Ovary (tissue), 7 donors: ENCODE measurements at regions not wholly inside any gene's neighbourhood (a gene's known extent, or its start where the extent isn't known, plus 50 kb on each side); places are given as distances from the start of the nearest gene placed in this dataset.
"Not testable (repeated sequence)": the region's sequence is repeated elsewhere in the genome, so short reads cannot be mapped to it uniquely, and the experiment has no call there.

ENCODE experiments used
- DNase-seq, 5 donors: peaks; one replicate each; pipeline ENCODE4 v3.0.0-alpha.2; 2019 to 2020
- H3K27ac ChIP-seq, 2 donors: fragments of 200-600 bp; one replicate each; pipeline versions ENCODE4 v1.5.1 to v1.8.0; 2019 to 2022
- H3K27me3 ChIP-seq: fragments of 200-600 bp; one replicate; pipeline ENCODE4 v1.8.0; 2022
- H3K36me3 ChIP-seq: fragments of 200-600 bp; sonication (generic); one replicate; pipeline ENCODE4 v1.5.1; 2019
- H3K4me1 ChIP-seq: one replicate; pipeline ENCODE4 v1.8.1; 2013; ENCODE audit warnings: mild to moderate bottlenecking, moderate library complexity; ENCODE audit not compliant: insufficient read depth
- H3K4me3 ChIP-seq: fragments of 200-600 bp; sonication (generic); one replicate; pipeline ENCODE4 v1.5.1; 2017
- H3K9me3 ChIP-seq, 2 donors: fragments of 200-600 bp in 1 of 2; sonication (generic) in 1 of 2; one replicate each; pipeline versions ENCODE4 v1.5.1 to v1.8.1; 2013 to 2019; ENCODE audit warnings: mild to moderate bottlenecking in 1 of 2, moderate library complexity in 1 of 2
- CTCF ChIP-seq, 3 donors: fragments of 450-650 bp in 2 of 3; fragments of 200-600 bp in 1 of 3; IDR thresholded peaks; one replicate each; pipeline versions ENCODE4 v1.5.1 to v1.8.0; 2016 to 2022; ENCODE audit warnings: antibody characterized with exemption in 3 of 3, mild to moderate bottlenecking in 1 of 3
- EP300 ChIP-seq: sonication (generic); formaldehyde crosslinking; IDR thresholded peaks from one replicate; pipeline ENCODE4 v1.6.1; 2017; ENCODE audit warnings: antibody characterized with exemption
- POLR2A ChIP-seq: fragments of 450-650 bp; IDR thresholded peaks from one replicate; pipeline ENCODE4 v1.6.1; 2017; ENCODE audit warnings: antibody characterized with exemption, mild to moderate bottlenecking, moderate library complexity
- WGBS, 3 donors: extraction: QIAGEN DNeasy Blood & Tissue Kit in 1 of 3; methylation state at CpG; one replicate each; pipeline versions ENCODE4 v1.1.5 to v1.1.7; 2013 to 2017; 5-methylcytosine and 5-hydroxymethylcytosine counted together
- intact Hi-C, 4 donors: fragments of 100-400 bp; cut with DNase I; formaldehyde crosslinking; loops; one replicate each; pipeline versions ENCODE4 v1.11.0 to v1.15.1; 2022 to 2023
- donor health status: DM: no; HTN: no; CAD: no; lungs with moderate emphysema.
- donor health status: DM: no; HTN: no; CAD: no.
- donor health status: Bipolar disorder and iron deficiency.
- donor health status: DM: no; HTN: no; CAD: no.
- donor health status: DM: yes; HTN: yes; CAD: no.

GRCh38 chr9:20236676-20237075, 385.6 kb downstream of the MLLT3 start:
- no peaks in the 10 kb centered on the region for H3K9me3 ChIP-seq
- 87 to 90% (median 90%) methylated on average over 4 of the region's 4 CpGs for WGBS, 3 donors
- TF ChIP-seq EP300 (no peak), CTCF (IDR thresholded peaks at IDR 0.05) (no peak), POLR2A (no peak)
- H3K4me3 ChIP-seq: no peak overlapping the region
- no peaks in the 10 kb centered on the region for H3K36me3 ChIP-seq
- H3K27me3 ChIP-seq: no peaks in the 10 kb centered on the region
- no peaks in the 10 kb centered on the region for H3K4me1 ChIP-seq
- no peak for DNase-seq
- no peak overlapping the region for H3K27ac ChIP-seq
- intact Hi-C loops: no loop called here

- H3K4me1 ChIP-seq, H3K36me3 ChIP-seq, intact Hi-C loops, H3K4me3 ChIP-seq, H3K27ac ChIP-seq, H3K27me3 ChIP-seq, DNase-seq, H3K9me3 ChIP-seq: not testable (repeated sequence)
- 95% methylated on average over 11 of the region's 11 CpGs for WGBS, 3 donors
These were observed 387.1 kb downstream of the MLLT3 start for GRCh38 chr9:20235206-20235605.

GRCh38 chr9:20228096-20228495, 394.2 kb downstream of the MLLT3 start:
- intact Hi-C loops: no loop called here
- no peaks in the 10 kb centered on the region for H3K9me3 ChIP-seq
- TF ChIP-seq EP300 (no peak), POLR2A (no peak), CTCF (IDR thresholded peaks at IDR 0.05) (no peak)
- H3K27me3 ChIP-seq: no peaks in the 10 kb centered on the region
- no peaks in the 10 kb centered on the region for H3K36me3 ChIP-seq
- WGBS, 3 donors: 41 to 46% (median 41%) methylated on average over 2 of the region's 2 CpGs
- peak in 1 of 5 donors; percentile 32 for DNase-seq
- H3K4me1 ChIP-seq: peaks cover 9% of the 10 kb centered on the region
- H3K27ac ChIP-seq: peak overlapping the region in 1 of 2 donors; percentile 67
- no peak overlapping the region for H3K4me3 ChIP-seq

GRCh38 chr9:20227166-20227874, 395.0 kb downstream of the MLLT3 start:
- DNase-seq: no peak
- Histone ChIP-seq H3K27me3 (no peaks in the 10 kb centered on the region), H3K4me1 (peaks cover 9% of the 10 kb centered on the region), H3K36me3 (no peaks in the 10 kb centered on the region), H3K4me3 (no peak overlapping the region), H3K27ac (peak overlapping the region in 1 of 2 donors; percentile 67), H3K9me3 (no peaks in the 10 kb centered on the region)
- no peak for TF ChIP-seq EP300
- TF ChIP-seq CTCF (IDR thresholded peaks at IDR 0.05): no peak
- TF ChIP-seq POLR2A: no peak
- 17 to 30% (median 20%) methylated on average over 2 of the region's 2 CpGs for WGBS, 3 donors
- intact Hi-C loops: no loop called here

- TF ChIP-seq CTCF (IDR thresholded peaks at IDR 0.05): no peak
- TF ChIP-seq EP300: no peak
- no peak for TF ChIP-seq POLR2A
- peak overlapping the region in 1 of 2 donors; percentile 40 for H3K27ac ChIP-seq
- WGBS, 3 donors: 81 to 91% (median 86%) methylated on average over 5 of the region's 5 CpGs
- peaks cover 9% of the 10 kb centered on the region for H3K4me1 ChIP-seq
- no peak overlapping the region for H3K4me3 ChIP-seq
- no peaks in the 10 kb centered on the region for H3K36me3 ChIP-seq
- intact Hi-C loops: no loop called here
- no peaks in the 10 kb centered on the region for H3K9me3 ChIP-seq
- no peak for DNase-seq
- no peaks in the 10 kb centered on the region for H3K27me3 ChIP-seq
These were observed 396.0 kb downstream of the MLLT3 start for GRCh38 chr9:20226345-20226744.
